HCT116 (cell line): ENCODE measurements at regions not wholly inside any gene's neighbourhood (a gene's known extent, or its start where the extent isn't known, plus 50 kb on each side); places are given as distances from the start of the nearest gene placed in this dataset.

Source experiments
- ATAC-seq: fragments of 200-7000 bp; cut with Tn5 transposase; 2 replicates; pipeline ENCODE4 v1.9.1; 2020; ENCODE audit warnings: mild to moderate bottlenecking, moderate library complexity
- BruUV-seq: library from RNA; stranded (reverse); fragments of 400-500 nt; replicated peaks from 2 replicates; lab custom pipeline; 2021; lab: Mats Ljungman, UMichigan
- CTCF ChIA-PET: fragments of 300-600 bp; sonication (Branson Sonifier 250); formaldehyde crosslinking; loops from one replicate; lab custom pipeline; 2021; ENCODE audit warnings: antibody characterized with exemption; lab: Charles Lee
- POLR2A ChIA-PET: fragments of 300-600, 350-600 bp; sonication (Branson Sonifier 250); formaldehyde crosslinking; loops from one replicate; lab custom pipeline; 2021; ENCODE audit warnings: antibody characterized with exemption; lab: Charles Lee
- RAD21 ChIA-PET, 2 experiments: fragments of 300-600 bp; sonication (Branson Sonifier 250); formaldehyde crosslinking; loops; one replicate each; lab custom pipeline; 2023; ENCODE audit warnings: low total read pairs in 2 of 2; ENCODE audit not compliant: uncharacterized antibody in 2 of 2, unreplicated experiment in 2 of 2, low non-redundant PET in 1 of 2; lab: Charles Lee
- DNase-seq: peaks from one replicate; pipeline ENCODE4 v3.0.0-alpha.2; 2010; ENCODE audit warnings: low read depth, low spot score
- H2AFZ ChIP-seq: fragments of 200-600 bp; shearing (Covaris generic), sonication (generic); 2 replicates; pipeline ENCODE4 v1.6.1; 2017; ENCODE audit warnings: low read depth, mixed run types, mixed read lengths, antibody characterized with exemption, low read length; ENCODE audit not compliant: poor library complexity, severe bottlenecking
- H3K27ac ChIP-seq: 2 replicates; pipeline ENCODE4 v1.5.1; 2012; ENCODE audit warnings: low read depth, low read length
- H3K27me3 ChIP-seq: fragments of 200-600 bp; sonication (generic); 2 replicates; pipeline ENCODE4 v1.6.1; 2016; ENCODE audit warnings: mixed run types, low read length, mixed read lengths; ENCODE audit not compliant: insufficient read depth
- H3K36me3 ChIP-seq, 2 experiments: fragments of 200-500 bp in 1 of 2; fragments of 200-600 bp in 1 of 2; sonication (Bioruptor generic) in 1 of 2; sonication (generic) in 1 of 2; 2 replicates each; pipeline versions ENCODE4 v1.5.1 to v1.6.1; 2014 to 2016; ENCODE audit warnings: low read length in 2 of 2, inconsistent platforms in 1 of 2, mixed read lengths in 1 of 2, mixed run types in 1 of 2; ENCODE audit not compliant: insufficient read depth in 2 of 2, control insufficient read depth in 1 of 2
- H3K4me1 ChIP-seq, 2 experiments: fragments of 200-600 bp in 1 of 2; sonication (generic) in 1 of 2; 2 replicates each; pipeline versions ENCODE4 v1.5.1 to v1.6.1; 2012 to 2017; ENCODE audit warnings: low read length in 2 of 2, inconsistent platforms in 1 of 2, mild to moderate bottlenecking in 1 of 2, mixed read lengths in 1 of 2, mixed run types in 1 of 2, moderate library complexity in 1 of 2; ENCODE audit not compliant: insufficient read depth in 2 of 2, control insufficient read depth in 1 of 2
- H3K4me2 ChIP-seq: fragments of 200-600 bp; sonication (generic); 2 replicates; pipeline ENCODE4 v1.6.1; 2017; ENCODE audit warnings: mixed run types, low read length, mixed read lengths
- H3K4me3 ChIP-seq, 2 experiments: fragments of 200-600 bp in 1 of 2; sonication (generic) in 1 of 2; replicated peaks in 1 of 2; 2 replicates each; pipeline ENCODE4 v1.5.1; 2011 to 2016; ENCODE audit warnings: low read length in 2 of 2, control low read depth in 1 of 2, low read depth in 1 of 2, mild to moderate bottlenecking in 1 of 2, mixed read lengths in 1 of 2, mixed run types in 1 of 2
- H3K79me2 ChIP-seq: fragments of 200-600 bp; sonication (generic); 2 replicates; pipeline ENCODE4 v1.6.1; 2017; ENCODE audit warnings: mild to moderate bottlenecking, mixed run types, low read length, moderate library complexity, mixed read lengths; ENCODE audit not compliant: insufficient read depth
- H3K9ac ChIP-seq: fragments of 200-600 bp; sonication (generic); 2 replicates; pipeline ENCODE4 v1.6.1; 2016; ENCODE audit warnings: low read length, mixed read lengths
- H3K9me2 ChIP-seq: fragments of 200-600 bp; sonication (generic), shearing (Covaris generic); 2 replicates; pipeline ENCODE4 v1.6.1; 2017; ENCODE audit warnings: mixed run types, mild to moderate bottlenecking, moderate library complexity; ENCODE audit not compliant: insufficient read depth
- H3K9me3 ChIP-seq, 2 experiments: fragments of 200-500 bp in 1 of 2; fragments of 200-600 bp in 1 of 2; sonication (Bioruptor generic) in 1 of 2; sonication (generic) in 1 of 2; 2 replicates each; pipeline ENCODE4 v1.6.1; 2014 to 2017; ENCODE audit warnings: low read length in 2 of 2, mixed read lengths in 2 of 2, inconsistent platforms in 1 of 2, low read depth in 1 of 2, mild to moderate bottlenecking in 1 of 2, mixed run types in 1 of 2, moderate library complexity in 1 of 2; ENCODE audit not compliant: control insufficient read depth in 1 of 2, insufficient read depth in 1 of 2
- H4K20me1 ChIP-seq: fragments of 200-600 bp; sonication (generic), shearing (Covaris generic); 2 replicates; pipeline ENCODE4 v1.6.1; 2017; ENCODE audit warnings: mixed run types, mild to moderate bottlenecking, moderate library complexity; ENCODE audit not compliant: insufficient read depth
- CEBPB ChIP-seq: IDR thresholded peaks from 2 replicates; pipeline ENCODE4 v1.6.1; 2012; ENCODE audit warnings: low read depth
- ELF1 ChIP-seq: IDR thresholded peaks from 2 replicates; pipeline ENCODE4 v1.6.1; 2012; ENCODE audit warnings: low read depth, borderline replicate concordance
- EZH2 ChIP-seq: fragments of 200-600 bp; sonication (generic); IDR thresholded peaks from 2 replicates; pipeline ENCODE4 v1.6.1; 2017; ENCODE audit warnings: antibody characterized with exemption, mixed run types
- JUND ChIP-seq: IDR thresholded peaks from 2 replicates; pipeline ENCODE4 v1.6.1; 2012
- POLR2A ChIP-seq: IDR thresholded peaks from 2 replicates; pipeline ENCODE4 v1.7.0; 2011; ENCODE audit warnings: borderline replicate concordance; ENCODE audit not compliant: insufficient read depth, insufficient read length; ENCODE audit errors: extremely low read depth
- RAD21 ChIP-seq: IDR thresholded peaks from 2 replicates; pipeline ENCODE4 v1.6.1; 2012; ENCODE audit warnings: low read depth, mild to moderate bottlenecking
- TCF7L2 ChIP-seq: IDR thresholded peaks from 2 replicates; pipeline ENCODE4 v1.7.0; 2011; ENCODE audit warnings: borderline replicate concordance, inconsistent platforms; ENCODE audit not compliant: insufficient read depth, insufficient read length; ENCODE audit errors: extremely low read depth
- YY1 ChIP-seq: IDR thresholded peaks from 2 replicates; pipeline ENCODE4 v1.6.1; 2011; ENCODE audit warnings: low read length, low read depth, moderate library complexity, mild to moderate bottlenecking; ENCODE audit not compliant: insufficient replicate concordance; ENCODE audit errors: extremely low read depth
- ZNF274 ChIP-seq: fragments of 200-500 bp; sonication (Bioruptor generic); IDR thresholded peaks from 2 replicates; pipeline ENCODE4 v1.6.1; 2014; ENCODE audit warnings: mild to moderate bottlenecking, low read depth, low read length, inconsistent platforms
- intact Hi-C: fragments of 100-400 bp; cut with micrococcal nuclease; formaldehyde crosslinking; loops from 2 replicates; pipeline ENCODE4 v1.10.0; 2022
- TF ChIP-seq, protein P1 (sequence below): IDR thresholded peaks from 2 replicates; pipeline ENCODE4 v1.6.1; 2012
- TF ChIP-seq, protein P2 (sequence below): IDR thresholded peaks from 2 replicates; pipeline ENCODE4 v1.6.1; 2012
- TF ChIP-seq, protein P3 (sequence below), 3 experiments: fragments of 200-600 bp in 1 of 3; sonication (generic) in 1 of 3; IDR thresholded peaks in 2 of 3; conservative IDR thresholded peaks in 1 of 3; 2 replicates each; pipeline ENCODE4 v1.5.1; 2012 to 2017; ENCODE audit warnings: low read depth in 2 of 3, low read length in 2 of 3, antibody characterized with exemption in 1 of 3, borderline replicate concordance in 1 of 3, control low read depth in 1 of 3, mild to moderate bottlenecking in 1 of 3, mixed read lengths in 1 of 3, mixed run types in 1 of 3, moderate library complexity in 1 of 3; ENCODE audit not compliant: insufficient read depth in 1 of 3

GRCh38 chr15:29432191-29433049, 162.8 kb upstream of the NSMCE3 start:
- Histone ChIP-seq H3K4me1 (no peaks in the 10 kb centered on the region), H2AFZ (no peak overlapping the region), H3K4me3 (no peak overlapping the region), H3K4me2 (no peak overlapping the region), H3K36me3 (no peaks in the 10 kb centered on the region), H3K9me2 (no peaks in the 10 kb centered on the region), H3K9me3 (no peaks in the 10 kb centered on the region), H3K79me2 (no peaks in the 10 kb centered on the region), H3K9ac (no peak overlapping the region), H3K27me3 (peaks cover 43% of the 10 kb centered on the region), H4K20me1 (no peaks in the 10 kb centered on the region), H3K27ac (no peak overlapping the region)
- ChIA-PET RAD21 (no interaction called here), POLR2A (no interaction called here), CTCF (no interaction called here)
- TF ChIP-seq, protein P1, sequence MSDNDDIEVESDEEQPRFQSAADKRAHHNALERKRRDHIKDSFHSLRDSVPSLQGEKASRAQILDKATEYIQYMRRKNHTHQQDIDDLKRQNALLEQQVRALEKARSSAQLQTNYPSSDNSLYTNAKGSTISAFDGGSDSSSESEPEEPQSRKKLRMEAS: no peak
- TF ChIP-seq ELF1 (no peak), JUND (no peak), RAD21 (no peak)
- TF ChIP-seq, protein P2, sequence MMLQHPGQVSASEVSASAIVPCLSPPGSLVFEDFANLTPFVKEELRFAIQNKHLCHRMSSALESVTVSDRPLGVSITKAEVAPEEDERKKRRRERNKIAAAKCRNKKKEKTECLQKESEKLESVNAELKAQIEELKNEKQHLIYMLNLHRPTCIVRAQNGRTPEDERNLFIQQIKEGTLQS: no peak
- TF ChIP-seq, protein P3, sequence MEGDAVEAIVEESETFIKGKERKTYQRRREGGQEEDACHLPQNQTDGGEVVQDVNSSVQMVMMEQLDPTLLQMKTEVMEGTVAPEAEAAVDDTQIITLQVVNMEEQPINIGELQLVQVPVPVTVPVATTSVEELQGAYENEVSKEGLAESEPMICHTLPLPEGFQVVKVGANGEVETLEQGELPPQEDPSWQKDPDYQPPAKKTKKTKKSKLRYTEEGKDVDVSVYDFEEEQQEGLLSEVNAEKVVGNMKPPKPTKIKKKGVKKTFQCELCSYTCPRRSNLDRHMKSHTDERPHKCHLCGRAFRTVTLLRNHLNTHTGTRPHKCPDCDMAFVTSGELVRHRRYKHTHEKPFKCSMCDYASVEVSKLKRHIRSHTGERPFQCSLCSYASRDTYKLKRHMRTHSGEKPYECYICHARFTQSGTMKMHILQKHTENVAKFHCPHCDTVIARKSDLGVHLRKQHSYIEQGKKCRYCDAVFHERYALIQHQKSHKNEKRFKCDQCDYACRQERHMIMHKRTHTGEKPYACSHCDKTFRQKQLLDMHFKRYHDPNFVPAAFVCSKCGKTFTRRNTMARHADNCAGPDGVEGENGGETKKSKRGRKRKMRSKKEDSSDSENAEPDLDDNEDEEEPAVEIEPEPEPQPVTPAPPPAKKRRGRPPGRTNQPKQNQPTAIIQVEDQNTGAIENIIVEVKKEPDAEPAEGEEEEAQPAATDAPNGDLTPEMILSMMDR (IDR thresholded peaks at IDR 0.05 in 2 of 3, conservative IDR thresholded peaks at IDR 0.05 in 1 of 3; ENCODE audit: borderline replicate concordance in 1 of 3, insufficient read depth in 1 of 3, low read depth in 2 of 3, low read length in 2 of 3): no peak
- no peak for ATAC-seq
- DNase-seq: no peak
- intact Hi-C loops: no loop called here
- no TSS peak for BruUV-seq

- RAD21 ChIA-PET: no interaction called here
- Histone ChIP-seq H4K20me1 (no peaks in the 10 kb centered on the region), H3K4me3 (no peak overlapping the region), H3K79me2 (no peaks in the 10 kb centered on the region), H3K4me1 (no peaks in the 10 kb centered on the region), H3K9me2 (no peaks in the 10 kb centered on the region), H3K36me3 (no peaks in the 10 kb centered on the region), H2AFZ (no peak overlapping the region), H3K9me3 (no peaks in the 10 kb centered on the region), H3K9ac (no peak overlapping the region), H3K27me3 (peaks cover 35% of the 10 kb centered on the region), H3K27ac (no peak overlapping the region), H3K4me2 (no peak overlapping the region)
- DNase-seq (no peak), ATAC-seq (no peak)
- POLR2A ChIA-PET: no interaction called here
- CTCF ChIA-PET: no interaction called here
- intact Hi-C loops: no loop called here
- TF ChIP-seq EZH2 (no peak), TCF7L2 (no peak), YY1 (no peak), ZNF274 (no peak), POLR2A (no peak), CEBPB (no peak)
- TF ChIP-seq, protein P1: no peak
- BruUV-seq: no TSS peak
Observed at GRCh38 chr15:29430831-29431230, 161.2 kb upstream of the NSMCE3 start.
